Keratinocyte (primary cell): ENCODE measurements at regions not wholly inside any gene's neighbourhood (a gene's known extent, or its start where the extent isn't known, plus 50 kb on each side); places are given as distances from the start of the nearest gene placed in this dataset.

ENCODE experiments used
- DNase-seq: peaks from one replicate; pipeline ENCODE4 v3.0.0-alpha.2; 2011; ENCODE audit warnings: low read depth, missing footprints, low spot score
- FAIRE-seq: peaks from 2 replicates; lab custom pipeline; 2011; peaks lifted over from hg19 to GRCh38; lab: Jason Lieb, UNC
- H2AFZ ChIP-seq: 2 replicates; pipeline ENCODE4 v1.6.0; 2012; ENCODE audit warnings: low read length, control low read depth, inconsistent platforms; ENCODE audit not compliant: control insufficient read depth
- H3K27ac ChIP-seq: 2 replicates; pipeline ENCODE4 v1.5.1; 2011; ENCODE audit warnings: low read length; ENCODE audit not compliant: control insufficient read depth, insufficient read depth
- H3K27me3 ChIP-seq: 3 replicates; pipeline ENCODE4 v1.6.0; 2011; ENCODE audit warnings: low read length; ENCODE audit not compliant: control insufficient read depth, insufficient read depth; ENCODE audit errors: extremely low read depth
- H3K36me3 ChIP-seq, 2 experiments: 2 replicates in 1 of 2; 3 replicates in 1 of 2; pipeline ENCODE4 v1.5.1; 2011; ENCODE audit warnings: low read length in 2 of 2, mild to moderate bottlenecking in 1 of 2; ENCODE audit not compliant: control insufficient read depth in 2 of 2, insufficient read depth in 2 of 2; ENCODE audit errors: extremely low read depth in 1 of 2
- H3K4me1 ChIP-seq: 3 replicates; pipeline ENCODE4 v1.5.1; 2011; ENCODE audit warnings: low read length; ENCODE audit not compliant: control insufficient read depth, insufficient read depth; ENCODE audit errors: extremely low read depth
- H3K4me2 ChIP-seq: 3 replicates; pipeline ENCODE4 v1.6.0; 2011; ENCODE audit warnings: low read depth, low read length; ENCODE audit not compliant: control insufficient read depth, insufficient read depth; ENCODE audit errors: extremely low read depth
- H3K4me3 ChIP-seq, 3 experiments: fragments of 200-600 bp in 1 of 3; sonication (generic) in 1 of 3; 2 replicates in 2 of 3; 3 replicates in 1 of 3; pipeline ENCODE4 v1.5.1; 2011 to 2016; ENCODE audit warnings: low read length in 3 of 3, mild to moderate bottlenecking in 3 of 3, control low read depth in 2 of 3, inconsistent platforms in 1 of 3, low read depth in 1 of 3, mixed read lengths in 1 of 3, mixed run types in 1 of 3, moderate library complexity in 1 of 3; ENCODE audit not compliant: control insufficient read depth in 2 of 3, insufficient read depth in 2 of 3; ENCODE audit errors: extremely low read depth in 1 of 3
- H3K79me2 ChIP-seq: 2 replicates; pipeline ENCODE4 v1.6.0; 2012; ENCODE audit warnings: low read length; ENCODE audit not compliant: control insufficient read depth, insufficient read depth
- H3K9ac ChIP-seq: 3 replicates; pipeline ENCODE4 v1.6.0; 2011; ENCODE audit warnings: low read length; ENCODE audit not compliant: control insufficient read depth, insufficient read depth; ENCODE audit errors: extremely low read depth
- H3K9me1 ChIP-seq: 3 replicates; pipeline ENCODE4 v1.6.0; 2011; ENCODE audit warnings: low read length; ENCODE audit not compliant: control insufficient read depth, insufficient read depth; ENCODE audit errors: extremely low read depth
- H3K9me3 ChIP-seq: 2 replicates; pipeline ENCODE4 v1.5.1; 2012; ENCODE audit warnings: low read depth, low read length; ENCODE audit not compliant: control insufficient read depth
- H4K20me1 ChIP-seq: 3 replicates; pipeline ENCODE4 v1.6.0; 2011; ENCODE audit warnings: low read length; ENCODE audit not compliant: control insufficient read depth, insufficient read depth; ENCODE audit errors: extremely low read depth
- CTCF ChIP-seq, 3 experiments: IDR thresholded peaks in 1 of 3; conservative IDR thresholded peaks in 1 of 3; optimal IDR thresholded peaks in 1 of 3; 2 replicates in 2 of 3; 3 replicates in 1 of 3; pipeline versions ENCODE3 to v1.5.1; 2011; ENCODE audit warnings: low read length in 3 of 3, mild to moderate bottlenecking in 3 of 3, moderate library complexity in 2 of 3, control low read depth in 1 of 3, inconsistent platforms in 1 of 3; ENCODE audit not compliant: insufficient read depth in 2 of 3; ENCODE audit errors: extremely low read depth in 1 of 3
- EZH2 ChIP-seq: IDR thresholded peaks from one replicate; pipeline ENCODE4 v1.6.1; 2012; ENCODE audit warnings: inconsistent platforms, mild to moderate bottlenecking, low read length, moderate library complexity
- dilution Hi-C: fragments of 300-500 bp; cut with MboI; formaldehyde crosslinking; loops from one replicate; pipeline ENCODE4 v1.7.0; 2020; ENCODE audit warnings: low sequenced_read_pairs; ENCODE audit not compliant: extremely low pct_ligation_motif_present

GRCh38 chrX:139025816-139026215 lies 314.3 kb upstream of the FGF13 start:
- dilution Hi-C loops = no loop called here
- FAIRE-seq (no peak), DNase-seq (no peak)
- no peak for TF ChIP-seq CTCF (optimal IDR thresholded peaks at IDR 0.05 in 1 of 3, IDR thresholded peaks at IDR 0.05 in 1 of 3, conservative IDR thresholded peaks at IDR 0.05 in 1 of 3; ENCODE audit: extremely low read depth in 1 of 3, insufficient read depth in 2 of 3, low read length in 3 of 3)
- no peak for TF ChIP-seq EZH2
- no peaks in the 10 kb centered on the region for H3K9me3 ChIP-seq
- no peaks in the 10 kb centered on the region for H3K9me1 ChIP-seq
- no peaks in the 10 kb centered on the region for H3K4me1 ChIP-seq
- H3K36me3 ChIP-seq = no peaks in the 10 kb centered on the region
- H3K27me3 ChIP-seq = no peaks in the 10 kb centered on the region
- no peak overlapping the region for H3K27ac ChIP-seq
- no peak overlapping the region for H3K4me3 ChIP-seq
- no peaks in the 10 kb centered on the region for H3K79me2 ChIP-seq
- no peak overlapping the region for H3K4me2 ChIP-seq
- H3K9ac ChIP-seq = no peak overlapping the region
- no peak overlapping the region for H2AFZ ChIP-seq
- no peaks in the 10 kb centered on the region for H4K20me1 ChIP-seq

- DNase-seq (no peak), FAIRE-seq (no peak)
- H3K79me2 ChIP-seq = no peaks in the 10 kb centered on the region
- H4K20me1 ChIP-seq = no peaks in the 10 kb centered on the region
- H3K4me3 ChIP-seq = no peak overlapping the region
- no peaks in the 10 kb centered on the region for H3K9me3 ChIP-seq
- no peaks in the 10 kb centered on the region for H3K27me3 ChIP-seq
- H3K4me1 ChIP-seq = no peaks in the 10 kb centered on the region
- H3K27ac ChIP-seq = no peak overlapping the region
- no peak overlapping the region for H3K4me2 ChIP-seq
- H2AFZ ChIP-seq = no peak overlapping the region
- H3K9me1 ChIP-seq = no peaks in the 10 kb centered on the region
- dilution Hi-C loops = no loop called here
- no peaks in the 10 kb centered on the region for H3K36me3 ChIP-seq
- no peak for TF ChIP-seq CTCF (optimal IDR thresholded peaks at IDR 0.05 in 1 of 3, IDR thresholded peaks at IDR 0.05 in 1 of 3, conservative IDR thresholded peaks at IDR 0.05 in 1 of 3; ENCODE audit: extremely low read depth in 1 of 3, insufficient read depth in 2 of 3, low read length in 3 of 3)
- TF ChIP-seq EZH2 = no peak
- H3K9ac ChIP-seq = no peak overlapping the region
Measured at GRCh38 chrX:139023531-139023930, 312.0 kb upstream of the FGF13 start.
